Stimulated activated CD8-positive, alpha-beta memory T cell treated with anti-CD3 and anti-CD28 coated beads, Interleukin-12 subunit alpha, Interleukin-12 subunit beta, amount 100 ng/mL, for 24 hours (primary cell): ENCODE measurements at regions not wholly inside any gene's neighbourhood (a gene's known extent, or its start where the extent isn't known, plus 50 kb on each side); places are given as distances from the start of the nearest gene placed in this dataset.

Source experiments
- DNase-seq: peaks from one replicate; pipeline ENCODE4 v3.0.0-alpha.2; 2020; ENCODE audit errors: extremely low read depth

- DNase-seq = no peak
Observed at GRCh38 chr22:49240016-49240380, 587.7 kb downstream of the BRD1 start.

GRCh38 chr22:49239264-49240015, 588.2 kb downstream of the BRD1 start:
- no peak for DNase-seq

- no peak for DNase-seq
Observed at GRCh38 chr22:49238181-49239141, 589.2 kb downstream of the BRD1 start.

- no peak for DNase-seq
Observed at GRCh38 chr22:49237703-49238102, 590.0 kb downstream of the BRD1 start.

GRCh38 chr22:49237279-49237678, 590.4 kb downstream of the BRD1 start:
- DNase-seq = no peak

- DNase-seq = no peak
Observed at GRCh38 chr22:49236541-49237075, 591.1 kb downstream of the BRD1 start.

- no peak for DNase-seq
Observed at GRCh38 chr22:49235463-49236300, 592.0 kb downstream of the BRD1 start.

GRCh38 chr22:49234459-49234858, 593.2 kb downstream of the BRD1 start:
- DNase-seq = no peak

- DNase-seq = no peak
Observed at GRCh38 chr22:49233507-49234100, 594.1 kb downstream of the BRD1 start.

GRCh38 chr22:49232319-49233067, 595.2 kb downstream of the BRD1 start:
- no peak for DNase-seq

- no peak for DNase-seq
Observed at GRCh38 chr22:49230194-49230577, 597.5 kb downstream of the BRD1 start.

- no peak for DNase-seq
Observed at GRCh38 chr22:49229483-49230193, 598.0 kb downstream of the BRD1 start.

GRCh38 chr22:49228431-49229037, 599.1 kb downstream of the BRD1 start:
- no peak for DNase-seq

- no peak for DNase-seq
Observed at GRCh38 chr22:49227670-49228069, 600.0 kb downstream of the BRD1 start.

GRCh38 chr22:49226096-49226495, 601.6 kb downstream of the BRD1 start:
- DNase-seq = no peak

- DNase-seq = no peak
Observed at GRCh38 chr22:49224243-49224642, 603.4 kb downstream of the BRD1 start.

- DNase-seq = no peak
Observed at GRCh38 chr22:49218142-49218541, 609.5 kb downstream of the BRD1 start.

- DNase-seq = no peak
Observed at GRCh38 chr22:49216579-49216978, 611.1 kb downstream of the BRD1 start.

- DNase-seq = no peak
Observed at GRCh38 chr22:49215840-49216239, 611.8 kb downstream of the BRD1 start.

- no peak for DNase-seq
Observed at GRCh38 chr22:49214976-49215375, 612.7 kb downstream of the BRD1 start.
